ENCODE measurements at regions not wholly inside any gene's neighbourhood (a gene's known extent, or its start where the extent isn't known, plus 50 kb on each side); places are given as distances from the start of the nearest gene placed in this dataset.

GRCh38 chr12:19633194-19633593 lies 193.9 kb downstream of the AEBP2 start:
- TF ChIP-seq POLR2AphosphoS5 (IDR thresholded peaks at IDR 0.05; ENCODE audit: low read depth, low read length) (no peak), POLR2A (IDR thresholded peaks at IDR 0.05; ENCODE audit: low read depth, low read length) (no peak), SPI1 (IDR thresholded peaks at IDR 0.05; ENCODE audit: low read depth, low read length) (no peak), TAF1 (IDR thresholded peaks at IDR 0.05; ENCODE audit: low read depth, low read length) (no peak), POU2F2 (IDR thresholded peaks at IDR 0.05; ENCODE audit: low read depth, low read length) (no peak)

All from GM12891 (cell line).